ENCODE measurements at regions not wholly inside any gene's neighbourhood (a gene's known extent, or its start where the extent isn't known, plus 50 kb on each side); places are given as distances from the start of the nearest gene placed in this dataset.

DNA sequence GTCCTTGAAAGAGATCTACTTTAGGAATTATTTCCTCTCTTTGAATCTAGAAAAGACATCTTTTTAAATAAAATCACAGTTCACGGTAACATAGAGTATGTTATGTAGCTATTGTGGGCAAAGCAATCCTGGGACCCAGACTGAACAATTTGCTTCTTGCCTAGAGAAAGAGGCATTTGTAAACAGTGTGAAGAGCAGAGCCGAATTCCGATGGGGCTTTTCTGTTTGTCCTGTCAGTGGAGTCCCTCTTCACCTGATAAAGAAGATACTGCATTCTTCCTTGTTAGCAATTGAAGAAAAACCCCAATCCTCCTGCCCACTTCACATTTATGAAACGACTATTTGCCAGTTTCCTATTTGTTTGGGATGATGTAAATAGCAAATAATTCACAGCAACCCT lies 462.9 kb downstream of the WDR72 start:
- DNase-seq = no peak

- DNase-seq = no peak
Observed at GRCh38 chr15:53295574-53295973, 463.9 kb downstream of the WDR72 start.

- no peak for DNase-seq
Observed at GRCh38 chr15:53288542-53288941, 470.9 kb downstream of the WDR72 start.

- no peak for DNase-seq
Observed at GRCh38 chr15:53274630-53275029, 484.5 kb upstream of the ONECUT1 start.

DNA sequence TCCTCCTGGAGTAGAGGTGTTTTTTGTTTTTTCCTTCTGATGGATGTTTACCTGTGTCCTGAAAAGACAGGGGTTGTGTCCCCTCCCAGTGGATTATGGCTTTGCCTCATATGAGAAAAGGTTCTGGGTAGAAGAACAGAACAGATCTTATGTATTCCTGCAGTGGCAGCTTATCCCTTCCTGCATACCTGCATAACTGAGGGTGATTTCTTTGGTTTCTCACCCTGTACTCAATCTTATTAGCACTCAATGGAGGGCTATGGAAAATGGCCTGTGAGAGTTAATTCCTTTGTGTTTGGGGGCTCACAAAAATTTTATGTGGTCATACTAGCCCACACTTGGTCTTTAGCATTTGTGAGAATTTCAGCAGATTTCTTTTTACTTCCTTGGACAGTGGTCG lies 482.0 kb upstream of the ONECUT1 start:
- no peak for DNase-seq

DNA sequence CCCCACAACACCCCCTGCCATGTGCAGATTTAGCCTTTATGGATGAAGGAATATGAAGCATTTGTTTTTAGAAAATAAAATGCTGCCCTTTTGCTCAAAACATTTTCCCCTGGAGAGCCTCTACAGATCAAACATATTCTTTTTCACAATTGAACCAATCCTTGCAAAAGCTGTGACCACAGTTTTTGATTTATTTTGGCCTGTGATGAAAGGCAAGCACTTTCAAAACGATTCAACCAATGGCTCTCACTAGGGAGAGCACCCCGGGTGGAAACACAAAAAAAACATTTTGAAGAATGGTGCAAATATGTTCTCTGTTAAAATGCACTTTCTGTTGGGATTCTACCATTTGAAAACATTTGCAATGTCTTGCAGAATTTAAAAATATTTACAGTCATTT lies 476.0 kb upstream of the ONECUT1 start:
- DNase-seq = no peak

DNA sequence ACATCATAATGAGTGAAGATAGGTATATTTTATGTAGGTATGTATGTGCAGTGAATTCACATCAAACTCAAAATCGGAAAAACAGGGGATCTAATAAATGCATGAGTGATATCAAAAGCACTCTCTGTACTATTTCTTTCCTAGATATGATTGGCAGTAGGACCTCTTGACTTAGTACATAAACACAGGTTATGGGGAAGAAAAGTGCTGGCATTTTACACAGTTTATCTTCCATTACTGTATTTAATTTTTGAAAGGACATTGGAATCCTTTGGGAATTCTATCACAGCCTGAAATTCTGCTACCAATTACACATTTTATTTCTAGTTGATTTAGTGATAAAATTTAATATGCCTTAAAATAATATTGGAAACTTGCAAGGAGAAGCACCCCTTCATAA lies 470.5 kb upstream of the ONECUT1 start:
- DNase-seq = no peak

DNA sequence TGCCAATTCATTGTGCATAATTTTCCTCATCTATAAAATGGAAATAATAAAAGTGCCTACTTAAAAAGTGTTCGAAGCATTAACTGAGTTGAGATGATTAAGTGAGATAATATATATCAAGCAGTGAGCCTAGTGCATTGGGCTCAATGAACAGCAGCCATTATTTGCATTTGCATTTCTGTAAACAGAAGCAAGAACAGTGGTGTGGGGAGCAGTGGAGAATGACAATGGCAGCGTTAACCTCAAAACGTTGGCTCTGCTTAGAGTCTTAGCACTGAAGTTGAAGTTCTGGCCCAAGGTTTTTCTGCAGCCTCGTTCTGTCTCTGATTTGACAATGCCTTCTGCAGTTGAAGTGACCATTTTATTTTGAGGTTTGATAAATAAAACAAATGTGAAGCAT lies 466.3 kb upstream of the ONECUT1 start:
- no peak for DNase-seq

GRCh38 chr15:53256043-53256442 lies 465.9 kb upstream of the ONECUT1 start:
- DNase-seq = no peak

DNA sequence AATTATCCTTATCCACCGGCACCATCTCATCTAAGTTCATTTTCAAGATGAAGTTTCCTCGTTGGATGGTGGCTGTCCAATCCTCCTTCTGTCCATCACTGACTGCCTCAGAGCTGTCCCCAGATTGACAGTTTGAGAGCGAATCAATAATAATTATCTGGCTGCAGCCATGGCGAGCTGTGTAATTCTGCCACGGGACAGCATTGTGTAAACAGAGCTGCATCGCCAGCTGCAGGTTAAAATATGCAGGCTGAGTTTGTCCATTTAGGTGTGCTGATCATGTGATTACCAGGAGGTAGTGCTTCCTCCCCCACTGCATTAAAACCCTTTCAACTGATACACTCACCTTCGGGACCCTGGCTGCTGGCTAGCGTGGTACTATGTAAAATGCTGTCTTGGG lies 461.9 kb upstream of the ONECUT1 start:
- peak; percentile 48 for DNase-seq

DNA sequence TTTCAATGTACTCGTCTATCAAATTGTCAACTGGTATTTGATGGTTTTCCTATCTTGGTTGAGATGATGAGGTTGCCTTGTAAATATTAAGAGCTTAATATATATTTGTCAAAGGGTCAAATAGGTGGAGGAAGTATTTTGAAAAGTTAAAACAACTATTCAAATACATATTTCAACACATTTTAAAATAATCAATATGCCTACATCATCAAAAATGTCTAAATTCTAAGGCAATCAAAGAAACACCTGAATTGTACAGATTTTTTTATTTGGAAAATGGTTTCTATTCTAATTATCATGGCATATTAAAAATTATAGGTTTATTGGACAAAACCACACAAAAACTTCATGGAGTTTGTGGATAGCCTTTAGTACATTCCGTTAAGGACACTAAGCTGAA lies 461.4 kb upstream of the ONECUT1 start:
- DNase-seq = no peak

DNA sequence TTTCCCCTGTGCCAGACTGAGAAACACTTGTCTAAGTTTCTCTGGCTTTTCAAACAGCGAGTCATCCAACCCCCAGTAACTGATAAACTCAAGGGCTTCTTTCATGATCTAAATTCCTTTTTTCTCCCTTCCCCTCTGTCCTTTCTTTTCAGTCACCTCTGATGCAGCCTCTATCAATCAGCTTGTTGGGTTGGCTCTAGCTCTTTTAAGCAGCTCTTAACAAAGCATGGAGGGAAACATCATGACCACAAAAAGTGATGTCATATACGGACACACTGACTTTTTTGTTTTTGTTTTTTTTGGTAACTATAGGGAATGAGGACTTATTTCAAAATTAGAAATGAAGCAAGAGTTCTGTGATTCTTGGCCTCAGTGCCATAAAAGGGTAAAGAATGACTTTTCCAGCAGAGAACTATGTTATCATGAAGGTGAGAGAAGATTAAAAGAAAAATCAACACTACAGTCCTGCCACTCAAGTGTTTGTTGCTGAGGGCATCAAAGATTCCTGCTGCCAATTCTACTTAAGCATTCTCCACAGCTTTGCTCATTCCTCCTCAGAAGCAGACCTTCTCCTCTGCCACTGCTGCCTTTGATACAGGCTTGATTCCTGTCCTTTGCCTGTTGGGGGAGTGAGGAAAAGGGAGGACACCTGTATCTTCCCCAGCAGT lies 457.0 kb upstream of the ONECUT1 start:
- no peak for DNase-seq

DNA sequence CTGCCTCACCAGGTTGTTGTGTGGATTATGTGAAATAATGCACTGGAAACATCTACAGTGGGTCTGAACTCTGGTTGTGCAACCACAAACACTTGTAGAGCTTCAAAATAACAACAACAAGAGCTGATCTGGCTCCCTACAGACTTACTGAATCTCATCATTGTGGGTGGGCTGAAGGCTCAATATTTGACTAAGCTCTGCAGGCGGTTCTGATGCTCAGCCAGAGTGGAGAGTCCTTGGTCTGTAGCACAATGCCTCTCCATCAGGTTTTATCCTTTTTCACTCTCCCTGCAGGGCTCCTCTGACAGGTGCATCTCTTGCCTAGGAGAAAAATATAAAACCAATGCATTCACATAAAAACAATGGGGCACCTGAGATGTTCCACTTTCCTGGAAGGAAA lies 456.3 kb upstream of the ONECUT1 start:
- DNase-seq = no peak

DNA sequence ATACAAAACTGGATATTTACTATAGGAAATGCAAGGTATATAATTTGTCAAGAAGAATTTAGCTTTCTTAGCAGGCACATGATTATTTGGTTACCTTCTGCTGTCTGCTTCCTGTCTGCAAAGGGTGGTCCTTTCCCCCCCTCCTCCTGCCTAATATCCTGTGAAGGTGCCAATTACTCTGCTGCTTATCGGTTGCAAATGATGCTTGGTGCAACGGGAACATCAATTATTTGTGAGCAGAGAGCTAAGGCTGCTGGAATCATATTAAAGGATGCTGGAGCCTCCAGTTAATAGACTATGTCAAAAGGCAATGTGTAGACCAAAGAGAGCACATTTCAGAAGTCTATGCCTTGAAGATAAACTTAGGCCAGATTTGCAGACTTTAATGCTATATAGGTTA lies 443.7 kb upstream of the ONECUT1 start:
- no peak for DNase-seq

DNA sequence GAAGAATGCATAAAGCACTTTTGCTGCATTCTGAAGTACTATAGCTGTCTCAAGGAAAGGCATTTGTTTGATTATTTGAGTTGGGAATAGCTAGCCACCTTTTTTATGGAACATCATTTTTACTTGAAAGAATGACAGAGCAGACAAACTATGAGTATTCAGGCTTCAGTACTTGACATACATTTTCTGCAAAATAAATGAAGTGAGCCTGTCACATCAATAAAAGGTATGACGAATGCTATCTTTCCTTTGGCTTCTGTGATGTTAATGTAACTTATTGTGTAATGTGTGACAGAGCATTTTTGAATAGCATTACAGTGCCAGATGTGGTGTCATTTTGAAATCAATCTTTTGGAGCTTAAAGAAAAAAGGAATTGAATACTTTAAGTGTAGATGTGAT lies 440.3 kb upstream of the ONECUT1 start:
- DNase-seq = no peak

GRCh38 chr15:53226559-53226958 lies 436.4 kb upstream of the ONECUT1 start:
- DNase-seq = no peak

DNA sequence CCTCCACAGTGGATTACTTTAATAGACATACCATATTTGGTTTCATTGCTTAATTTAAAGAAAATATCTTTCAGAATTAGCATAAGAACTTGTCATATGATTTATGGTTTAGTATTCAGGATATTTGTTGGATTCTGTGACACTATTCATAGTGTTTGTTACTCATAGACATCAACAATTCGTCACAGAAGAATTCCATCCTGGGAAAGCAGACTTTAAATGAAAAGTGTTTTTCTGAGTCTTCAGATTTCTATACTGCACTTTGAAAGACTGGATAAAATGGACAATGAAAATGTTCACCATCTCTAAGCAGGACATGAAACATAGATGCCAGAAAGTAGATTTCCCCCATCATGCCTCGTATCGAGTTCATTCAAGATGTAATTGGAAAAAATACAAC lies 435.6 kb upstream of the ONECUT1 start:
- DNase-seq = no peak

DNA sequence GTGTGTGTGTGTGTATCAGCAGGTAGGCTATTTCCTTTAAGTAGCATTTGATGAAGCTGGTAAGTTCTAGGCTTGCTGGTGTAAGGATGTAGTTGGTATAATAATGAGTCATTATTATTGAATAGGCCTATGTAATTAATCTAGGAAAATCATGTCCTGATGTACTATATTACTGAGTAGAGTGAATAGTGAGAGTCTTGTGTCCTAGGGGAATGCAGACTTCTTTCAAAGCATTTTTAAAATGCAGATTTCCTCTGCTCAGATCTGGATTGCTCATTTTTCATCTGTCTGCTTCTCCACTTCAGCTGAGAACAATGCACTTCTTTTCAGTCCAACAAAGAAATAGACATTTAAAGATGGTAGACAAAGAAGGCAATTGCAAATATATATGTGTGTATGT lies 434.2 kb upstream of the ONECUT1 start:
- DNase-seq = no peak

DNA sequence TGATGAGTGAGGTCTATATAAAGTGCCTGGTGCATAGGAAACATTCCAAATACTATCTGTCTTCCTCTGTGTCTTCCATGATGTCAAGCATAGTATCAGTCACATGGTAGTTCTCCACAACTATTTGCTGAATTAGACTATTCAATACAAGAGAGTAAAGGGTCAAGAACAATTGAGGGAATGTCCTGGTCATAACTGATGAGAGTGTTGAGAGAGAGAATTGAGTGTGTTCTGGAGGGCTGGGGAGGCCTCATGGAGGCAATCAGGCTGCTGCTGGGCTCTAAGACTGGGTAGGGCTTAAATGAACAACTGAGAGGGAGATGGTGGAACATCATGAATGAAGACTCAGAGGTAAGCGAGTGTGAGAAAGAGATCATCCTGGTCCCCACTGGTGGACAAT lies 433.7 kb upstream of the ONECUT1 start:
- no peak for DNase-seq

- no peak for DNase-seq
Observed at GRCh38 chr15:53218666-53219580, 428.8 kb upstream of the ONECUT1 start.

DNA sequence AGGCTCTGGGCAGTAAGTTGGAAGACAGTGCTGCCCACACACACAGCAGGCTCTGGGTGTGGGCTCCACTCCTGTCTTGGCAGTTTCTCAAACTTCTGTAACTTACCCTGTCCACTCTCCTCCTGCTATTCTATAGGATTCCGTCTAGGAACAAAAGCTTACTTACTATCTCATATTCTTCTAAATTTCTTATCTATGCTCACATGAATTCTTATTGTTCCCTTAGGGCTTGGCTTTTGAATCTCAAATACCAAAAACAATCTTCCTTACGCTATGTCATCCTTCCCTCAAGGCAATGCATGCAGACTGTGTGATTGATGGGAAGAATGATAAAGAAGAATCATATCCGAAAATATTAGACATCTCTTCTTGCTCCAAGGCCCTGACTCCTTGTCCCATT lies 425.9 kb upstream of the ONECUT1 start:
- no peak for DNase-seq

DNA sequence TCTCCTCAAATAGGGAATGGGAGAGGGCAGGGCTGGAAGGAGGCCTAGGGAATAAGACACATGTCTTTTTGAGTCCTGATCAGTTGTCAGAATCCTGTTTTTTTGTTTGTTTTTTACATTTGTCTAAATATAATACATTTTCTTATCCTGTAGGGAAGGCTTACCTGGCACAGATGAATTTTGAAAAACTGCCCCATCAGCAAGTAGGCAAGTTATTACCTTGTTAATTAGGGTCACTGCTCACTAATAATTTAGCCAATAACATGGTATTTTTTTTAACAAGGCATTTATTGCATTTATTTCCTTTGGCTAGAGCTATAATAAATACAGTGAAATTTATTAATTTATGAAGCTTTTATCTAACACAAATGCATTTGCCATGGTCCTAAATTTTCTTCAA lies 423.2 kb upstream of the ONECUT1 start:
- no peak for DNase-seq

DNA sequence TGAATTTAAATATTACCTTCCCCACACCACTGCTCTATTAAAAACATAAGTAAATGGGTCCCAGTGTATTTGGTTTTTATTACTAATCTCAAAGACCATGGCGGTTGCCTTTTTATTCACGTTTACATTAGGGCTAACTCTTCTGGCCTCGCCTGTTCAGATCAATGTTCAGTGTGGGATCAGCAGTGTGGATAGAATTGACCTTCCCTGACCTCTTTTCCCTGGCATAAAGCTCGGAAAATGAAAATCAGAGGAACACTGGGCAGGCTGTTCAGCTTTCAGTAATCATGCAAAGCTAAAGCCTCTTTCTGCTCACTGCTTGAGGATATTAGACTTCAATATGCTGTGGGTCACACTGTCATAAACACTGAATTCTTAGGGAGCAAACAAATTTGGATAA lies 422.6 kb upstream of the ONECUT1 start:
- DNase-seq = no peak

DNA sequence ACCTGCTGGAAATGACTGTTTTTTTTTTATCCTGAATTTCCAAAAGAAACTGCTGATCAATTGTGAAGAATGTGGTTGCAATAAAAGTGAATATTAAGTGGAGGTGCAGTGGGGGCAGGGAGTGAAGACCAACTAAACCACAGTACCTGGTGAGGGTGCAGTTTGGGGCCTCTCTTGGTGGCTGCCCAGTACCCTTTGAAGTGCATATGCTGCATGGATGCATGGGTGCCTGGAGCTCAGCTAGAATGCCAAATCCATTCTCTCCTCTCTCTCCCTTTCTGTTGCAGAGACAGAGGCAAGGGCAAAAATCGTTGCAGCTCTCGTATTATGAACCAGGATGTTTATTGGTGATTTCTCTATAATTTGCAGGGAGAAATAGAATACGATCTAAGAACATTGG lies 420.5 kb upstream of the ONECUT1 start:
- DNase-seq = no peak
